ENCODE measurements at regions not wholly inside any gene's neighbourhood (a gene's known extent, or its start where the extent isn't known, plus 50 kb on each side); places are given as distances from the start of the nearest gene placed in this dataset.

DNA sequence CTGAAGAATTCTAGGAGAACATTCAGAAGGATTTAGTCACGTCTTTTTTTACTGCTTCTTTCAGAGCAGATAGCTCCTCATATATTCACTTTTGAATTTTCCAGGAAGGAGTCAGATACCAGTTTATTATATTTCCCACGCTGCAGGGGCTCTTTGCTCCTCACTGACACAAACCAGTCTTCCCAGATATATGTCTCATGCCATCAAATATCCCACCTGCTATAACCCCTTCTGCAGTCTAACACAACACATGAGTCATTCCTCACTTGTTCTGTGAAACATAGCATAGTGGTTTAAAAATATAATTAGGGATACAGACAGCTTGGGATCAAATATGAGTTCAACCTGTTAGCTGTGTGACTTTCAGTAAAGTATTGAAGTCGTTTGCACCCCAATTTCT, 251.7 kb upstream of the DPYD start:
- no peaks in the 10 kb centered on the region for H3K27me3 ChIP-seq
- no peak for DNase-seq
- H3K36me3 ChIP-seq: no peaks in the 10 kb centered on the region
- no peaks in the 10 kb centered on the region for H3K4me1 ChIP-seq
- no peak overlapping the region for H3K27ac ChIP-seq
- no peaks in the 10 kb centered on the region for H3K9me3 ChIP-seq
- no peak for ATAC-seq
- no peak overlapping the region for H3K4me3 ChIP-seq
- intact Hi-C loops (cut with DNase I): no loop called here
- TF ChIP-seq CTCF (IDR thresholded peaks at IDR 0.05): no peak

GRCh38 chr1:98172022-98172421, 251.2 kb upstream of the DPYD start:
- intact Hi-C loops (cut with DNase I): no loop called here
- H3K27ac ChIP-seq: no peak overlapping the region
- no peaks in the 10 kb centered on the region for H3K4me1 ChIP-seq
- H3K9me3 ChIP-seq: no peaks in the 10 kb centered on the region
- H3K4me3 ChIP-seq: no peak overlapping the region
- no peak for DNase-seq
- no peaks in the 10 kb centered on the region for H3K27me3 ChIP-seq
- H3K36me3 ChIP-seq: no peaks in the 10 kb centered on the region
- ATAC-seq: no peak
- TF ChIP-seq CTCF (IDR thresholded peaks at IDR 0.05): no peak

DNA sequence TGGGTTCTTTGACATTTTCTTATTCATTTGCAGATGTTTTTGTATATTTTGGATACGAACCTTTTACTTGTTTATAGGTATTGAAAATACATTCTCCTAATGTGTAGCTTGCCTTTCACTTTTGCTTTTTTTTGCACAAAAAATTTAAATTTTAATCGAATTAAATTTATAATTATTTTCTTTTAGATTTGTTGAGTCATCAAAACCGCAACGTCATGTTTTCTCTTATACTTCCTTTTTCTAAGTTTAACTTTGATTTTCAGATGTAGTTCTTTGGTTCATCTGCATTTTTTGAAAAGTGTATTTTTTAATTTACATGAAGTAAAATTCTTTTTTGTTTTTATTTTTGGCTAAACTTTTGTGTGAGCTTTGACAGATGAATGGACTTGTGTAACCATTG, 243.7 kb upstream of the DPYD start:
- no peaks in the 10 kb centered on the region for H3K36me3 ChIP-seq
- ATAC-seq: no peak
- H3K9me3 ChIP-seq: no peaks in the 10 kb centered on the region
- no peaks in the 10 kb centered on the region for H3K27me3 ChIP-seq
- no peaks in the 10 kb centered on the region for H3K4me1 ChIP-seq
- intact Hi-C loops (cut with DNase I): no loop called here
- H3K4me3 ChIP-seq: no peak overlapping the region
- DNase-seq: no peak
- TF ChIP-seq CTCF (IDR thresholded peaks at IDR 0.05): no peak
- no peak overlapping the region for H3K27ac ChIP-seq

- ATAC-seq: no peak
- Histone ChIP-seq H3K9me3 (no peaks in the 10 kb centered on the region), H3K27ac (no peak overlapping the region), H3K4me3 (no peak overlapping the region), H3K36me3 (no peaks in the 10 kb centered on the region), H3K27me3 (no peaks in the 10 kb centered on the region), H3K4me1 (no peaks in the 10 kb centered on the region)
- no peak for TF ChIP-seq CTCF (IDR thresholded peaks at IDR 0.05)
- intact Hi-C loops (cut with DNase I): no loop called here
- DNase-seq: no peak
Measured at GRCh38 chr1:98157524-98158313, 236.9 kb upstream of the DPYD start.

- no peaks in the 10 kb centered on the region for H3K36me3 ChIP-seq
- no peaks in the 10 kb centered on the region for H3K4me1 ChIP-seq
- intact Hi-C loops (cut with DNase I): no loop called here
- no peak overlapping the region for H3K27ac ChIP-seq
- DNase-seq (no peak), ATAC-seq (no peak)
- H3K9me3 ChIP-seq: no peaks in the 10 kb centered on the region
- H3K27me3 ChIP-seq: no peaks in the 10 kb centered on the region
- H3K4me3 ChIP-seq: no peak overlapping the region
- TF ChIP-seq CTCF (IDR thresholded peaks at IDR 0.05): no peak
Measured at GRCh38 chr1:98147280-98147679, 226.4 kb upstream of the DPYD start.

GRCh38 chr1:98145655-98146054, 224.8 kb upstream of the DPYD start:
- Histone ChIP-seq H3K27ac (no peak overlapping the region), H3K36me3 (no peaks in the 10 kb centered on the region), H3K4me3 (no peak overlapping the region), H3K4me1 (no peaks in the 10 kb centered on the region), H3K9me3 (no peaks in the 10 kb centered on the region), H3K27me3 (no peaks in the 10 kb centered on the region)
- ATAC-seq: no peak
- intact Hi-C loops (cut with DNase I): no loop called here
- DNase-seq: no peak
- TF ChIP-seq CTCF (IDR thresholded peaks at IDR 0.05): no peak
